HG03520 (cell line): ENCODE measurements at regions not wholly inside any gene's neighbourhood (a gene's known extent, or its start where the extent isn't known, plus 50 kb on each side); places are given as distances from the start of the nearest gene placed in this dataset.
"Not testable (repeated sequence)": the region's sequence is repeated elsewhere in the genome, so short reads cannot be mapped to it uniquely, and the experiment has no call there.

Source experiments
- ATAC-seq: cut with Tn5 transposase; IDR thresholded peaks from one replicate; pipeline ENCODE4 v1.9.1; 2021; ENCODE audit warnings: mild to moderate bottlenecking, moderate library complexity; ENCODE audit not compliant: unreplicated experiment

DNA sequence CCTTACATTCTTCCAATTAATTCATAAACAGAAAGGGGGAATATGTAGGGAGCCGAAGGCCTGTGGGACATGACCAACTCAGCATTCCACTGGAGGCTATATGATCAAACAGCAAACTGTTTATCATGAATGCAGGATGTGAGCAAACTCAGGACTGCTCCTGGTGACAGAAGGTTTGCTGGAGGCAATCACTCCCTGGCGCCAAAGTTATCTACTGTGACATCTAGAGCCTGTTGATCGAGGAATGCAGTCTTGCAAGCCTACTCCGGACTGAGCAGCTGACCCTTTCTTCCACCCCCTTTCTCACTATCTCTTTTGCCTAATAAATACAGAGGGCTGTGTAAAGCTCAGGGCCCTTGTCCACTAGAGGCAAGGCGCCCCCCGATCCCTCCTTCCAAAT lies 122.0 kb upstream of the ZCCHC13 start:
- not testable (repeated sequence) for ATAC-seq

- ATAC-seq: no peak
These were observed 123.3 kb upstream of the ZCCHC13 start for GRCh38 chrX:74180716-74181115.

DNA sequence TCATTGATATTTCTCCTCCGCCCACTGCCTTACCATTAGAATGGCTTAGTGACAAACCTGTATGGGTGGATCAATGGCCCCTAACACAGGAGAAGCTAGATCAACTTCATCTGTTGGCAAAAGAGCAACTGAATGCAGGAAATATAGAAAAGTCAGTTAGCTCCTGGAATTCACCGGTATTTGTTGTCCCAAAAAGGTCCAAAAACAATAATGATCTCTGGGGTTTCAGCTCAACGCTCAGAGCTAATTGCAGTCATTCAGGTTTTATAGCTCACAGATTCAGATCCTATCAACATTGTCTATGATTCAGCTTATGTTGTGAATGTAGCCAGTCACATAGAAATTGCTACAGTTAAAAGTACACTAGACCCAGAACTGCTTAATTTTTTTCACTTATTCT lies 124.0 kb upstream of the ZCCHC13 start:
- ATAC-seq: no peak

DNA sequence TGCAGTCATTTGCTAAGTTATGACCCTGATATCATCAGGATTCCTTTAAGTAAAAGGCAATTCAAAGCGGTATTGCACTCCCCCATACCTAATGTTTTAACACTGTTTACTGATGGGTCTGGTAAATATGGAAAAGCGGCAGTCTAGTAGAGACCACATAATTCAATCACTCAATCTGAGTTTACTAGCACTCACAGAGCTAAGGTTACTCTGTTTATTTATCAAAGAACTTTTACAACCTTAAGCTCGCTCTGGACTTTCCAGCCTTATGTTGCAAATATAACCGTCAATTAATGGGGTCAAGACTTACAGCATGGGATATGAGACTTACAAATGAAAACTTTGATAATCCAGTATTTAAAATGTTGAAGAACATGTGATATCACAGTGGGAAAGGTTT lies 124.5 kb upstream of the ZCCHC13 start:
- no peak for ATAC-seq

DNA sequence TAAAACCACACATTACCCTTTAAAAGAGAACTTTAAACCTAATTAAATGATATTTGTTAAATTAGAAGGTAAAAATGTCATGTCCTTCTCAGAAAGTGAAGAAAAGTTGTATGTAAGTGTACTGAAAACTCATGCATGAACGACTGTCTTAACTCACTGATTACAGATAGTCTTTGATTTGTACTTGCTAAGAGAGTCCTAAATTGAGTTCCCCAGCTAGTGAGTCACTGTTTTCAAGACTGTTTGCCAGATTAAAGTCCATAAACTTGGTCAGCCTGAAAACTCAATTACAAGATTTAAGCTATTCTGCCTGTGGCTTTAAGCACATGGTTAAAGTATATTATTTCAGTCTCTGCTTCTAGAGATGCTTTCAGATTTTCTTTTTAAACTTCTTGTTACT lies 124.9 kb upstream of the ZCCHC13 start:
- ATAC-seq: no peak

DNA sequence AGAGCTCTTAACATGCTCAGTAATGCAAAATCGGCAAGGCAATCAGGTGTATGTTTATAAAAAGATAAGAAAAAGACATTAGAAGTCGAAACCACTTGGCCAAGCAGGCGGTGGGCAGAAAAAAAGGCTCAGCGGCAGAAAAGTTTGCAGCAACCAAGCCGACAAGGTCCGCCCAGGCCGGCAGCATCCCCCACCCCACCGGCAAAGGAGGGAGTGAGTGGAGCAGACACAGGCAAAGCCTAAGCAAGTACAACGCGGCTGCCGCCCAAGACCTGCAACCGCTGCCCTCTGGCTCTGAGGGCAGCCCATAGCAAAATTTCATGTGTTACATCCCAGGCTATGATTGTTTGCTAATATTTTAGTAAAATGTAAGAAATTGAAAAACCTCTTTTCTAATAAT lies 125.4 kb upstream of the ZCCHC13 start:
- ATAC-seq: no peak

- ATAC-seq: no peak
These were observed 132.5 kb upstream of the ZCCHC13 start for GRCh38 chrX:74171465-74171864.

DNA sequence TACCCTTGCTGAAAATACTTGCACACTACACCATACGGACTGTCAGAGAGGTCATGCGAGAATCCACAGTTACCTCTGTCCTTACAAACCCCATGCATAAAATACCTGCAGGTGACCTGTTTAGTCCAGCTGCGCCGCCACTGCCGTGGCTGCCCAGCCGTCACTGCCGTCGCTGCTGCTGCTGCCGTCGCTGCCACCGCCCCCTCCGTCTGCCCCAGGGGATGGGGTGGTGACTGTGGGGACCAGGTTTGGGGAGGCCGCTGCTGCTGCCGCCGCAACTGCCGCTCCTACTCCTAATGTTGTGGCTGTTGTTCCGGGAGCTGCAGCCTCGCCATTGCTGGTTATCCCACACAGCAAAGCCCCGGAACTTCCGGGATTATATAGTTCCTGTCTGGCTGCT lies 141.8 kb upstream of the ZCCHC13 start:
- no peak for ATAC-seq

GRCh38 chrX:74160816-74161215 lies 143.2 kb upstream of the ZCCHC13 start:
- no peak for ATAC-seq

DNA sequence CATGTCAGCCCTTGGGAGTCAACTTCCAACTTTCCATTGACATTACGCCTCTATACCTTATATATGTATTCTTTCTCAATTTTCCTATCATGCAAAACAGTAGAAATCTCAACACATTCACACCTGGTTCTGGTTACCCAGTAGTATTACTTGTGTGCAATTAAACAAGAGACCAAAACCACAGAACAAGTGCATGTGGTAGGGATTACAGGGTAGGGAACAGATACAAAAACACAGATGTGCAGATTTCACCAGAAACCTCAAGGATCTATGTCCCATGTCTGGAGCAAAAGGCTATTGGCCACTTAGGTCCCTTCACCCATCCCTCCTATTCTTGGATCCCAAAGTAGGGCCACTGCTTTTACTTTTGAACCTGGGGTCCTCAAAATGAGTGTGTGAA lies 143.6 kb upstream of the ZCCHC13 start:
- ATAC-seq: no peak

- ATAC-seq: no peak
These were observed 156.5 kb upstream of the ZCCHC13 start for GRCh38 chrX:74147439-74147838.

GRCh38 chrX:74138943-74139342 lies 165.0 kb upstream of the ZCCHC13 start:
- ATAC-seq: no peak

GRCh38 chrX:74133156-74133796 lies 170.7 kb upstream of the ZCCHC13 start:
- ATAC-seq: peak; percentile 85

- ATAC-seq: no peak
These were observed 171.7 kb upstream of the ZCCHC13 start for GRCh38 chrX:74132280-74132679.

- ATAC-seq: no peak
These were observed 184.7 kb upstream of the ZCCHC13 start for GRCh38 chrX:74119016-74119910.

DNA sequence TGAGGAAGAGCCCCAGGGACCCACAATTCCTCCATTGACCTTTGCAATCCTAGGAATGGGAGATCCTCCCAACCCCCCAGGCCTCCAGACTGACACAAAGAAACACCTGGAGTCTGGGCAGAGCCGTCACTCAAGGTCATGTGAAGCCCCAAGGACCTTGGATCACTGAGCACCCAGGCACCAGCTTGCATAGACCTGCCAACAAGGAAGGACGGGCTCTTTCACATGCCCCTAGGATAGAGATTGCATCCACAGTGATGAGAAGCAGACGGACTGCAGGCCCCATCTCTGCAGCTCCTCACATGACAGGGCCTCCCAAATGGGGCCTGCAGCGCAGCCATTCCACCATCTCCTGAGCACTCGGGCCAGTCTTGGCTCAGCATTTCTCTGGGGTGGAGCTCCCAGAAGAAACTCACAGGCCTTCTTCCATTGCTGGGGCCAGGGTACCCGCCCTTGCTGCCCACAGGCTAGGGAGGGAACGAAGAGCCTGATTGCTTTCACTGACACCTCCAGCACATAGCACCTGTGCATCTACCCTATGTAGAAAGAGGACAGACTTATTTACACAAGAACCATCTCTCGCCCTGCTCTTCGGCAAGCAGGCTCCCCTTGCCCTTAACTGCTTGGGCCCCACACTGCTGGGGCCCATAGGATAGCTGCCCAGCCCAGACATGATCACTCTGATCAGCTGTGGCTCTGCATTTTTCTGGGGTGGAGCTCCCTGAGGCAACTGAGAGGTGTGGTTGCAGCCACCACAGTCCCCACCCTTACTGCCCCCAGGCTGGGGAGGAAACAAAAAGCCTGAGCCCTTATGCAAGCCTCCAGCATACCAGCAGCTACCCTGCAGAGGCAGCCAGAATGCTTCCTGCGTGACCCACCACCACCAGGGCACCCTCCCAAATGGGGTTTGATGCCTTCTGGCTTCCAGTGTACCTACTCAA lies 185.7 kb upstream of the ZCCHC13 start:
- no peak for ATAC-seq

DNA sequence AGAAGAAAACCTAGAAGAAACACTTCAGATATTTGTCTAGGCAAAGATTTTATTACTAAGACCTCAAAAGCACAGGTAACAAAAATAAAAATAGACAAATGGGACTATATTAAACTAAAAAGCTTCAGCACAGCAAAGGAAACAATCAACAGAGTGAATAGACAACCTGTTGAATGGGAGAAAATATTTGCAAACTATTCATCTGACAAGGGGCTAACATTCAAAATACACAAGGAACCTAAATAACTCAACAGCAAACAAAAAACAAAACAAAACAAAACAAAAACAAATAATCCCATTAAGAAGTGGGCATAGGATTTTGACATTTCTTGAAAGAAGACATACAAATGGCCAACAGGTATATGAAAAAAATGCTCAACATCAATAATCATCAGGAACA lies 192.7 kb upstream of the ZCCHC13 start:
- no peak for ATAC-seq

- ATAC-seq: no peak
These were observed 196.3 kb upstream of the ZCCHC13 start for GRCh38 chrX:74107666-74108065.

GRCh38 chrX:74104356-74105015 lies 199.5 kb upstream of the ZCCHC13 start:
- no peak for ATAC-seq

- ATAC-seq: not testable (repeated sequence)
These were observed 205.6 kb upstream of the ZCCHC13 start for GRCh38 chrX:74098407-74098806.

- no peak for ATAC-seq
These were observed 213.9 kb upstream of the ZCCHC13 start for GRCh38 chrX:74090049-74090448.
